ENCODE measurements at regions not wholly inside any gene's neighbourhood (a gene's known extent, or its start where the extent isn't known, plus 50 kb on each side); places are given as distances from the start of the nearest gene placed in this dataset.

DNA sequence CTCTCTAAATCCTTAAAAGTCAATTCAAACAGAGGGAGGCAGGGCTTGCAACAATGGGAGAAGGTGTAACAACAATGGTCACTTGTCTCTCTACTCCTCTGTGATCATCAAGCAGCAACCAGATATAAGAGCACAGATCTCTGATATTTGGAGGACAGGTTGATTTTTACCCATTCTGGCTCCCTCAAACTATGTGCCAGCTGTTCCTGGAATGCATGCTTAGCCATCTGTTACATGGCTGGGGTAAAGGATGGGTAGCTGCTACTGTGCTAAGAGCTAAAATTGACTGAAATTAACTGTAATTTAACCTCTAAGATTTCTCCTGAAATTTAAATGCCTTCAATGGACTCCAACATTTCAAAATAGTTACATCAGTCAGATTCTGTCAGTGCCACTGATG lies 1459.9 kb downstream of the PCDH7 start:
- H3K27me3 Mint-ChIP-seq, result no peaks in the 10 kb centered on the region
- no peak overlapping the region for H3K4me3 Mint-ChIP-seq
- no peak overlapping the region for H3K27ac Mint-ChIP-seq
- DNase-seq, result no peak
- intact Hi-C loops (cut with micrococcal nuclease), result no loop called here
- H3K9me3 Mint-ChIP-seq, result peaks cover under 1% of the 10 kb centered on the region
- H3K4me1 Mint-ChIP-seq, result no peaks in the 10 kb centered on the region
- H3K36me3 Mint-ChIP-seq (ENCODE audit: low read depth), result no peaks in the 10 kb centered on the region

GRCh38 chr4:32184186-32184585 lies 1464.0 kb downstream of the PCDH7 start:
- H3K27ac Mint-ChIP-seq, result no peak overlapping the region
- intact Hi-C loops (cut with micrococcal nuclease), result no loop called here
- H3K36me3 Mint-ChIP-seq (ENCODE audit: low read depth), result no peaks in the 10 kb centered on the region
- no peaks in the 10 kb centered on the region for H3K27me3 Mint-ChIP-seq
- no peaks in the 10 kb centered on the region for H3K9me3 Mint-ChIP-seq
- no peak for DNase-seq
- no peak overlapping the region for H3K4me3 Mint-ChIP-seq
- H3K4me1 Mint-ChIP-seq, result no peaks in the 10 kb centered on the region

DNA sequence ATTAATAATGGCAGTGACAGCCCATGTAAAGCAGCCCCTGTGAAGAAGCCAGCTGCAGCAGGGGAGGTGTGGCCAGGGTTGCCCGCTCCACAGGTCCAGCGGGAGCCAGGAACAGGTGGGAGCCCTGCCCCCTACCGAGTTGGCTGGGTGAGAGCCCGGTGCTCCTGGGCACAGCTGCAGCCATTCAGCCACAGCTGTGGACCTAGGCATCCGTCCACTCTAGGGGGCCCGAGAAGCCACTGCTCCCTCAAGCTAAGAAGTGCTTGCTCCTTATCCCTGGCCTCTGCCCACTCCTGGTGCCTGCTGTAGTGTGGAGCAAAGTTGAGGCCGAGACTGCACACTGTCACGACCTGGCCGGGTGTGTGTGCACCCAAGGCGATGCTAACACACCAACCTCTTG lies 1469.0 kb downstream of the PCDH7 start:
- DNase-seq, result no peak
- no peak overlapping the region for H3K4me3 Mint-ChIP-seq
- H3K4me1 Mint-ChIP-seq, result no peaks in the 10 kb centered on the region
- H3K27ac Mint-ChIP-seq, result no peak overlapping the region
- H3K27me3 Mint-ChIP-seq, result no peaks in the 10 kb centered on the region
- intact Hi-C loops (cut with micrococcal nuclease), result no loop called here
- no peaks in the 10 kb centered on the region for H3K9me3 Mint-ChIP-seq
- no peaks in the 10 kb centered on the region for H3K36me3 Mint-ChIP-seq (ENCODE audit: low read depth)

DNA sequence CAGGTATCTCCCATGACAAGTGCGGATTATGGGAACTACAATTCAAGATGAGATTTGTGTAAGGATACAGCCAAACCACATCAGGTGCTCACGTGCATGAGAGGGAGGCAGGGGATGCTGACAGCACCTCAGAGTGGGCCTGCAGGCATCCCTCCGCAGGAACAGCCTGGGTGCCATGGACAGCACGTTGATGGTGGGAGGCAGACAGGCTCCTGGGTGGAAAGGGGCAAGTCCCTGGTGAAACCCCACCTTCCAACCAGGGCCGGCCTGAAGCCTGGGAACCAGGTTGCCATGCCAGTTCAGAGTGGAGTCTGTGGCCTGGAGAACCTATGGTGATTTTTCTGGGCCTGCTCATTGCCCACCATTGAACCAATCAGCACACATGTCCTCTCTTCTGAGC lies 1469.6 kb downstream of the PCDH7 start:
- Mint-ChIP-seq H3K27ac (no peak overlapping the region), H3K4me1 (no peaks in the 10 kb centered on the region), H3K9me3 (no peaks in the 10 kb centered on the region), H3K27me3 (no peaks in the 10 kb centered on the region), H3K4me3 (no peak overlapping the region), H3K36me3 (ENCODE audit: low read depth) (no peaks in the 10 kb centered on the region)
- DNase-seq, result no peak
- intact Hi-C loops (cut with micrococcal nuclease), result no loop called here

DNA sequence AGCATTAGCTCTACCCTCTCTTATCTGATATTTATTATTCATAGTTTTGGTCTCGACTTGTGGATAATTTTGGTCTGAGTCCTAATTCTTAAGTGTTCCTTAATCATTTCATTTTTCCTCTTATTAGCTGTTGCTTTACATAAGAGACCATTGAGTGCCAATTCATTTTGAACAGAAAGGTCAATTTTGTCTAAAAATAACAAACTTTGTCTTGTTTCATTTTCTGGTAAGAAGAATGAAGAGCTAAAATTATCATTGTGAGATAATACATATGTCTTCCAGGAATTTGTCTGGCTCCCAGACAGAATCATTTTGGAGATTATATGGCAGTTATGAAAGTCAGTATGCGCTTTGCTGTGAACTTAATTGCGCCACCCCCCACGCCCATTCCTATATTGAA lies 1471.8 kb downstream of the PCDH7 start:
- no peaks in the 10 kb centered on the region for H3K27me3 Mint-ChIP-seq
- H3K27ac Mint-ChIP-seq, result no peak overlapping the region
- no peak overlapping the region for H3K4me3 Mint-ChIP-seq
- no peaks in the 10 kb centered on the region for H3K4me1 Mint-ChIP-seq
- H3K36me3 Mint-ChIP-seq (ENCODE audit: low read depth), result no peaks in the 10 kb centered on the region
- no peaks in the 10 kb centered on the region for H3K9me3 Mint-ChIP-seq
- intact Hi-C loops (cut with micrococcal nuclease), result no loop called here
- no peak for DNase-seq

DNA sequence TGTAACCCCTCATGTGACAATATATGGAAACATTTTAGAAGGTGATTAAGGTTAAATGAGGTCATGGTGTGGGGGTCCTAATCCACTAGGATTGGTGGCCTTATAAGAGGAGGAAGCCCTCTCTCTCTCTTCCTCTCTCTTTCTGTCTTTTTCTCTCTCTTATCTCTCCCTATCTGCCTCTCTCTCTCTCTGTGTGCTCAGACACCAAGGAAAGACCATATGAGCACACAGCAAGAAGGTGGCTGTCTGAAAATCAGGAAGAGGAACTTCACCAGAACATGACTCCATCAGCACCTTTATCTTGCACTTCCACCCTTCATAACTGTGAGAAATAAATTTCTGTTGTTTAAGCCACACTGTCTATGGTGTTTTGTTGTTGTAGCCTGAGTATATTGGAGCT lies 1472.2 kb downstream of the PCDH7 start:
- Mint-ChIP-seq H3K9me3 (no peaks in the 10 kb centered on the region), H3K4me1 (no peaks in the 10 kb centered on the region), H3K36me3 (ENCODE audit: low read depth) (no peaks in the 10 kb centered on the region), H3K27ac (no peak overlapping the region), H3K27me3 (no peaks in the 10 kb centered on the region), H3K4me3 (no peak overlapping the region)
- no peak for DNase-seq
- intact Hi-C loops (cut with micrococcal nuclease), result no loop called here

- no peak for DNase-seq
- no peaks in the 10 kb centered on the region for H3K27me3 Mint-ChIP-seq
- no peaks in the 10 kb centered on the region for H3K4me1 Mint-ChIP-seq
- H3K9me3 Mint-ChIP-seq, result no peaks in the 10 kb centered on the region
- H3K36me3 Mint-ChIP-seq (ENCODE audit: low read depth), result no peaks in the 10 kb centered on the region
- intact Hi-C loops (cut with micrococcal nuclease), result no loop called here
- H3K4me3 Mint-ChIP-seq, result no peak overlapping the region
- H3K27ac Mint-ChIP-seq, result no peak overlapping the region
Observed at GRCh38 chr4:32192991-32193390, 1472.8 kb downstream of the PCDH7 start.

DNA sequence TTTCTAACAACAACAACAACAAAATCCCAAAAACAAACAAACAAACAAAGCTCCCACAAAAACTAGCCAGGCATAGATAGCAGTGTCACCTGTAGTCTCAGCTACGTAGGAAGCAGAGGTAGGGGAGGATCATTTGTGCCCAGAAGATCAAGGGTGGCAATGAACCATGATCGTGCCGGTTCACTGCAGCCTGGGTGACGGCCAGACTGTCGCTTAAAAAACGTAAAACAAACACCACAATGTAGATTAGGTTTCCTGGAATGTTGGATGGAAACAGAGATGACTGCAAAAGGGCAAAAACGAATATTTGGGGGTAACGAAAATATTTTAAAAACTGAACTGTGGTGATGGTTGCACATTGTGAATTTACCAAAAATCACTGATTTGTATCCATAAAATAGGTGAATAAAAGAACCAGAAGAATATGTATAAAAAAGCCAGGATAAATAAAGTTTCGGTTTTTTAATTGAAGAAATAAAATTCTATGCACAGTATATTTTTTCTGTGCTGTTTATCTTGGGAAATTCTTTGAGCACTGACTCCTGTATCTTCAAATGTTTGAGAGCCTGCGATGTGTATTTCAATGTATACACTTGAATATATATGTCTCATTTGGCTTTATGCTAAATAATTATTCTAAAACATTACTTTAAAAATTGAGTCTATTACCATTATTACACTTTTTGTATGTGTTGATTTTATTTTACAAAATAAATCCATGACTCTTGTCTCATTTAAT lies 1477.0 kb downstream of the PCDH7 start:
- H3K27me3 Mint-ChIP-seq, result no peaks in the 10 kb centered on the region
- H3K36me3 Mint-ChIP-seq (ENCODE audit: low read depth), result no peaks in the 10 kb centered on the region
- no peaks in the 10 kb centered on the region for H3K4me1 Mint-ChIP-seq
- no peak overlapping the region for H3K4me3 Mint-ChIP-seq
- H3K27ac Mint-ChIP-seq, result no peak overlapping the region
- H3K9me3 Mint-ChIP-seq, result no peaks in the 10 kb centered on the region
- intact Hi-C loops (cut with micrococcal nuclease), result no loop called here
- no peak for DNase-seq

- H3K9me3 Mint-ChIP-seq, result no peaks in the 10 kb centered on the region
- no peak for DNase-seq
- no peaks in the 10 kb centered on the region for H3K27me3 Mint-ChIP-seq
- H3K36me3 Mint-ChIP-seq (ENCODE audit: low read depth), result no peaks in the 10 kb centered on the region
- H3K4me1 Mint-ChIP-seq, result no peaks in the 10 kb centered on the region
- intact Hi-C loops (cut with micrococcal nuclease), result no loop called here
- no peak overlapping the region for H3K4me3 Mint-ChIP-seq
- H3K27ac Mint-ChIP-seq, result no peak overlapping the region
Observed at GRCh38 chr4:32199639-32200038, 1479.5 kb downstream of the PCDH7 start.

DNA sequence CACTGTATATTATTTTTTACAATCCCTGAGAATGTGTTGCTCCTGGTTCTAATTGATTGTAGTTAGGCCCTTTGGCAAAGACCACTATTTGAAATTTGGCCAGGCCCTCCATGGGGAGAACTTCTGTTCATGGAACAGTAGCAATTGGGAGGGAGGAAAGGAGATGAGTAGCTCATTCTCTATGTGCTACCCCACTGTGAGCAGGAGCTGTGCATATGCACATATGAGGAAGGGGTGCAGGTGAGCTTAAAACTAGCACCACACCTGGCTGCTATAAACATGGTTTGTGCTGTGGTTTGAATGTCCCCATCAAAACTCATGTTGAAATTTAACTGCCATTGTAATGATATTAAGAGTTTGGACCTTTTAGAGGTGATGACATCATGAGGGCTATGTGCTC lies 1483.2 kb downstream of the PCDH7 start:
- Mint-ChIP-seq H3K9me3 (peaks cover 4% of the 10 kb centered on the region), H3K4me3 (no peak overlapping the region), H3K27ac (no peak overlapping the region), H3K36me3 (ENCODE audit: low read depth) (no peaks in the 10 kb centered on the region), H3K27me3 (no peaks in the 10 kb centered on the region), H3K4me1 (no peaks in the 10 kb centered on the region)
- no peak for DNase-seq
- intact Hi-C loops (cut with micrococcal nuclease), result no loop called here

- Mint-ChIP-seq H3K4me3 (no peak overlapping the region), H3K27ac (no peak overlapping the region), H3K4me1 (no peaks in the 10 kb centered on the region), H3K27me3 (no peaks in the 10 kb centered on the region), H3K9me3 (peaks cover 7% of the 10 kb centered on the region), H3K36me3 (ENCODE audit: low read depth) (no peaks in the 10 kb centered on the region)
- no peak for DNase-seq
- intact Hi-C loops (cut with micrococcal nuclease), result no loop called here
Observed at GRCh38 chr4:32206756-32207155, 1486.6 kb downstream of the PCDH7 start.

DNA sequence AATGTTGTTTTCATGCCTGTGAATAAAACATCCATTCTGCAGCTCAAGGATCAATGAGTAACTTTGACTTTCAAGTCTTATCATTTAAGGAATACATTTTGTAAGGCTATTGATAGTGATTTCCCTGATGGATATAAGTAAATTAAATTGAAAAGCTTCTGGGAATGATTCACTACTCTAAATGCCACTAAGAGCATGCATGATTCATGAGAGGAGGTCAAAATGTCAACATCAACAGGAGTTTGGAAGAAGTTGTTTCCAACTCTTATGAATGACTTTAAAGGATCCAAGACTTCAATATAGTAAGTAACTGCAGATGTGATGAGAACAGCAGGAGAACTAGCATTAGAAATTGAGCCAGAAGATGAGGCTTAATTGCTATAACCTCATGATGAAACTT lies 1487.3 kb downstream of the PCDH7 start:
- no peaks in the 10 kb centered on the region for H3K27me3 Mint-ChIP-seq
- H3K4me3 Mint-ChIP-seq, result no peak overlapping the region
- DNase-seq, result no peak
- H3K9me3 Mint-ChIP-seq, result peaks cover 7% of the 10 kb centered on the region
- no peaks in the 10 kb centered on the region for H3K4me1 Mint-ChIP-seq
- intact Hi-C loops (cut with micrococcal nuclease), result no loop called here
- H3K36me3 Mint-ChIP-seq (ENCODE audit: low read depth), result no peaks in the 10 kb centered on the region
- H3K27ac Mint-ChIP-seq, result no peak overlapping the region

DNA sequence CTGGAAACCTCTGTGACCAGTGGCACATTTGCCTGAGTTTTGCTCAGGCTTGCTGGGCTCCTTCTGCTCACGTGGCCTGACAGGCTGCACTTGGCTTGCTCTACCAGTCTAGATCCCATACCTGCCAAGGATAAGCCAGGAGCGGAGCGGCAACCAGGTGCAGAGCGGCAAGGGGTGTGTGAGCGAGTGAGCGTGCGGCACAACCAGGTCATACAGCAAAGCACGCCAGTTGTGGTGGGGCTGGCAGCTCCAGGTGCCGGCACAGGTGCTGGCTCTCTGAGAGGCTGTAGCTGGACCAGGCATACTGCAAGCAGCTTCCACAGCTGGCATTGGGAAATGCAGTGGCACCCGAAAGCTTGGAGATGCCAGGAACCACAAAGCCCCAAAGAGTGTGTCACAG lies 1495.1 kb downstream of the PCDH7 start:
- Mint-ChIP-seq H3K36me3 (ENCODE audit: low read depth) (no peaks in the 10 kb centered on the region), H3K4me1 (no peaks in the 10 kb centered on the region), H3K4me3 (no peak overlapping the region), H3K27me3 (no peaks in the 10 kb centered on the region), H3K27ac (no peak overlapping the region), H3K9me3 (no peaks in the 10 kb centered on the region)
- no peak for DNase-seq
- intact Hi-C loops (cut with micrococcal nuclease), result no loop called here

- DNase-seq, result no peak
- no peaks in the 10 kb centered on the region for H3K36me3 Mint-ChIP-seq (ENCODE audit: low read depth)
- H3K4me3 Mint-ChIP-seq, result no peak overlapping the region
- no peaks in the 10 kb centered on the region for H3K4me1 Mint-ChIP-seq
- H3K27me3 Mint-ChIP-seq, result no peaks in the 10 kb centered on the region
- no peaks in the 10 kb centered on the region for H3K9me3 Mint-ChIP-seq
- intact Hi-C loops (cut with micrococcal nuclease), result no loop called here
- H3K27ac Mint-ChIP-seq, result no peak overlapping the region
Observed at GRCh38 chr4:32216502-32216901, 1496.3 kb downstream of the PCDH7 start.

DNA sequence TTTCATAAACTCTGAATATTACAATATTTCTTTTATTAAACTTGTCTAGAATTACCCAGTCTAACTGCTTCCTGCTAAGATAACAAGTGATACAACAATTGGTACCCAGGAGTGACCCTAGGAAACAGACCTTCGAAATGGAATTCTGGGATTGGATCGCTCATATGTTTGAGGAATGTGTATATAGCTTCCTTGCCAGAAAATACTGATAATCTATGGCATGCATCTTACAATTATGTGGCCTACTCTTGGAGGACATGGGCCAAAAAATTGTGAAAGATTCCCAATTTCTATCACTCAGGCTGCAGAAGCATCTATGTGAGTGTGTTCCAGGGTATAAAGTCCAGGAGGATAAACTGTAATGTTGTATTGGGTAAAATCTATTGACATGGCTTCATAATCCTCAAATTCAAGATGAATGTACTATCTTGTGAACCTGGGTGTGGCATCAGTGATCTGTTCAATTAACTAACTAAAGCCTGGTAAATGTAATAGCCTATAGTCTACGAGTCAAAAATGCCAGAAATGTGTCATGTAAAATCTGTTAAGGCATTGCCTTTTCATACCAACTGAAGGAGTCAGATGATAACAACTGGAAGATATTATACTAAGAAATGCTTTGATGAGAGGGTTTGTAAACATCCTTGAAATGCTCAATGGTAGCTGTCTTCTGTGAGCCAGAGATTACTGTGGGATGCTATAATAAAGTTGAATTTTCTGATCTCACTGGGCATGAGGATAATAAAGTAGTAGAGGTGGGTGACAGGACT lies 1499.3 kb downstream of the PCDH7 start:
- peaks cover 3% of the 10 kb centered on the region for H3K9me3 Mint-ChIP-seq
- no peak overlapping the region for H3K4me3 Mint-ChIP-seq
- no peaks in the 10 kb centered on the region for H3K4me1 Mint-ChIP-seq
- intact Hi-C loops (cut with micrococcal nuclease), result no loop called here
- no peaks in the 10 kb centered on the region for H3K36me3 Mint-ChIP-seq (ENCODE audit: low read depth)
- no peak overlapping the region for H3K27ac Mint-ChIP-seq
- H3K27me3 Mint-ChIP-seq, result no peaks in the 10 kb centered on the region
- DNase-seq, result no peak
